Fibroblast of lung (primary cell): ENCODE measurements at regions not wholly inside any gene's neighbourhood (a gene's known extent, or its start where the extent isn't known, plus 50 kb on each side); places are given as distances from the start of the nearest gene placed in this dataset.

Source experiments
- EZH2 ChIP-seq: IDR thresholded peaks from 2 replicates; pipeline ENCODE4 v1.5.1; 2012; ENCODE audit warnings: low read length, control low read depth, mild to moderate bottlenecking; ENCODE audit errors: missing control alignments
- TF ChIP-seq, protein P1 (sequence below), 2 donors: IDR thresholded peaks in 1 of 2; conservative IDR thresholded peaks in 1 of 2; 1 replicate in 1 of 2; 2 replicates in 1 of 2; pipeline ENCODE4 v1.5.1; 2011 to 2012; ENCODE audit warnings: low read length in 2 of 2, control low read depth in 1 of 2, inconsistent platforms in 1 of 2, low read depth in 1 of 2, mild to moderate bottlenecking in 1 of 2

DNA sequence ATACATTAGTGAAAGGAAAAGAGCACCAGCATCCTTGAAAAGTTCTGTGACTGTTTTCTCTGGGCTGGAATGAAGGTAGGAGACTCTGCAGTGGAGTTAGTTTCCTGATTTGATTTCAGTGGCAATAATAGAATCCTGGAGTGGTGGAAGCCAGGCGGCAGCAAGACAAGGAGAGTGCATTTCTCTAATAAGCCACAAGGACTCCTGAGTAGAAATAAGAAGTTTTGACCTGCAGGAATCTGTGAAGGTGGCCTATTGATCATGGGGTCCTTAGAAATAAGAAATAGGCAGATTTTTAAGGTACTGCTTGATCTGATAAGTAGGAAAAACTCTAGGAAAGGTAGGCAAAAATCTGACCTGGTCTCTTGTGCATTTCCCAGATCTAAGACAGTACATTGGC, 68.4 kb upstream of the ELOVL5 start:
- TF ChIP-seq, protein P1, sequence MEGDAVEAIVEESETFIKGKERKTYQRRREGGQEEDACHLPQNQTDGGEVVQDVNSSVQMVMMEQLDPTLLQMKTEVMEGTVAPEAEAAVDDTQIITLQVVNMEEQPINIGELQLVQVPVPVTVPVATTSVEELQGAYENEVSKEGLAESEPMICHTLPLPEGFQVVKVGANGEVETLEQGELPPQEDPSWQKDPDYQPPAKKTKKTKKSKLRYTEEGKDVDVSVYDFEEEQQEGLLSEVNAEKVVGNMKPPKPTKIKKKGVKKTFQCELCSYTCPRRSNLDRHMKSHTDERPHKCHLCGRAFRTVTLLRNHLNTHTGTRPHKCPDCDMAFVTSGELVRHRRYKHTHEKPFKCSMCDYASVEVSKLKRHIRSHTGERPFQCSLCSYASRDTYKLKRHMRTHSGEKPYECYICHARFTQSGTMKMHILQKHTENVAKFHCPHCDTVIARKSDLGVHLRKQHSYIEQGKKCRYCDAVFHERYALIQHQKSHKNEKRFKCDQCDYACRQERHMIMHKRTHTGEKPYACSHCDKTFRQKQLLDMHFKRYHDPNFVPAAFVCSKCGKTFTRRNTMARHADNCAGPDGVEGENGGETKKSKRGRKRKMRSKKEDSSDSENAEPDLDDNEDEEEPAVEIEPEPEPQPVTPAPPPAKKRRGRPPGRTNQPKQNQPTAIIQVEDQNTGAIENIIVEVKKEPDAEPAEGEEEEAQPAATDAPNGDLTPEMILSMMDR (conservative IDR thresholded peaks at IDR 0.05 in 1 of 2, IDR thresholded peaks at IDR 0.05 in 1 of 2; ENCODE audit: low read depth in 1 of 2, low read length in 2 of 2) = no peak
- TF ChIP-seq EZH2 = no peak
